Glutamatergic neuron (in vitro differentiated cells): ENCODE measurements at regions not wholly inside any gene's neighbourhood (a gene's known extent, or its start where the extent isn't known, plus 50 kb on each side); places are given as distances from the start of the nearest gene placed in this dataset.

ENCODE experiments used
- DNase-seq: peaks from one replicate; pipeline ENCODE4 v3.0.0; 2022
- H3K27ac Mint-ChIP-seq: one replicate; pipeline ENCODE4 v1.8.0; 2020; ENCODE audit warnings: mild to moderate bottlenecking, mixed read lengths, inconsistent platforms; ENCODE audit not compliant: unreplicated experiment
- H3K27me3 Mint-ChIP-seq: one replicate; pipeline ENCODE4 v1.8.0; 2020; ENCODE audit warnings: mild to moderate bottlenecking, moderate library complexity, mixed read lengths, inconsistent platforms; ENCODE audit not compliant: unreplicated experiment
- H3K36me3 Mint-ChIP-seq: one replicate; pipeline ENCODE4 v1.8.0; 2020; ENCODE audit warnings: mild to moderate bottlenecking, mixed read lengths, inconsistent platforms; ENCODE audit not compliant: unreplicated experiment
- H3K4me1 Mint-ChIP-seq: one replicate; pipeline ENCODE4 v1.8.0; 2020; ENCODE audit warnings: mild to moderate bottlenecking, low read depth, mixed read lengths, inconsistent platforms; ENCODE audit not compliant: unreplicated experiment
- H3K4me3 Mint-ChIP-seq: one replicate; pipeline ENCODE4 v1.8.0; 2020; ENCODE audit warnings: mild to moderate bottlenecking, mixed read lengths, inconsistent platforms; ENCODE audit not compliant: unreplicated experiment
- H3K9me3 Mint-ChIP-seq: one replicate; pipeline ENCODE4 v1.8.0; 2020; ENCODE audit warnings: mild to moderate bottlenecking, moderate library complexity, mixed read lengths, inconsistent platforms; ENCODE audit not compliant: unreplicated experiment
- CTCF ChIP-seq: fragments of 200-600 bp; sonication (generic); IDR thresholded peaks from one replicate; pipeline ENCODE4 v1.5.0; 2021; ENCODE audit not compliant: partially characterized antibody, unreplicated experiment

- Mint-ChIP-seq H3K9me3 (no peaks in the 10 kb centered on the region), H3K4me3 (no peak overlapping the region), H3K27ac (no peak overlapping the region), H3K27me3 (no peaks in the 10 kb centered on the region), H3K36me3 (no peaks in the 10 kb centered on the region), H3K4me1 (no peaks in the 10 kb centered on the region)
- TF ChIP-seq CTCF: no peak
- DNase-seq: no peak
Observed at GRCh38 chr9:103978396-103978795, 115.7 kb upstream of the SMC2 start.

GRCh38 chr9:103981912-103982311, 112.2 kb upstream of the SMC2 start:
- Mint-ChIP-seq H3K27me3 (no peaks in the 10 kb centered on the region), H3K4me3 (no peak overlapping the region), H3K4me1 (no peaks in the 10 kb centered on the region), H3K27ac (no peak overlapping the region), H3K36me3 (no peaks in the 10 kb centered on the region), H3K9me3 (no peaks in the 10 kb centered on the region)
- TF ChIP-seq CTCF: no peak
- DNase-seq: no peak

- no peak overlapping the region for H3K4me3 Mint-ChIP-seq
- no peaks in the 10 kb centered on the region for H3K9me3 Mint-ChIP-seq
- no peaks in the 10 kb centered on the region for H3K36me3 Mint-ChIP-seq
- no peaks in the 10 kb centered on the region for H3K4me1 Mint-ChIP-seq
- TF ChIP-seq CTCF: no peak
- DNase-seq: no peak
- no peaks in the 10 kb centered on the region for H3K27me3 Mint-ChIP-seq
- no peak overlapping the region for H3K27ac Mint-ChIP-seq
Observed at GRCh38 chr9:103985077-103985476, 109.0 kb upstream of the SMC2 start.

GRCh38 chr9:103988821-103989220, 105.3 kb upstream of the SMC2 start:
- H3K9me3 Mint-ChIP-seq: no peaks in the 10 kb centered on the region
- no peak overlapping the region for H3K27ac Mint-ChIP-seq
- H3K4me1 Mint-ChIP-seq: no peaks in the 10 kb centered on the region
- no peaks in the 10 kb centered on the region for H3K36me3 Mint-ChIP-seq
- H3K27me3 Mint-ChIP-seq: no peaks in the 10 kb centered on the region
- H3K4me3 Mint-ChIP-seq: no peak overlapping the region
- no peak for DNase-seq
- no peak for TF ChIP-seq CTCF

GRCh38 chr9:103990311-103990710, 103.8 kb upstream of the SMC2 start:
- Mint-ChIP-seq H3K4me1 (no peaks in the 10 kb centered on the region), H3K4me3 (no peak overlapping the region), H3K27me3 (no peaks in the 10 kb centered on the region), H3K27ac (no peak overlapping the region), H3K9me3 (no peaks in the 10 kb centered on the region), H3K36me3 (no peaks in the 10 kb centered on the region)
- TF ChIP-seq CTCF: no peak
- no peak for DNase-seq
